Esophagus squamous epithelium (tissue), 4 donors: ENCODE measurements at regions not wholly inside any gene's neighbourhood (a gene's known extent, or its start where the extent isn't known, plus 50 kb on each side); places are given as distances from the start of the nearest gene placed in this dataset.

Source experiments
- POLR2A ChIP-seq, 4 donors: fragments of 450-650 bp; IDR thresholded peaks; one replicate each; pipeline ENCODE4 v1.6.1; 2017; ENCODE audit warnings: antibody characterized with exemption in 4 of 4, mild to moderate bottlenecking in 4 of 4, moderate library complexity in 3 of 4
- TF ChIP-seq, protein P1 (sequence below), 6 experiments: fragments of 450-650 bp in 4 of 6; fragments of 200-600 bp in 2 of 6; sonication (generic) in 2 of 6; IDR thresholded peaks; one replicate each; pipeline ENCODE4 v1.5.1; 2016 to 2019; ENCODE audit warnings: antibody characterized with exemption in 6 of 6, mild to moderate bottlenecking in 4 of 6, moderate library complexity in 4 of 6

DNA sequence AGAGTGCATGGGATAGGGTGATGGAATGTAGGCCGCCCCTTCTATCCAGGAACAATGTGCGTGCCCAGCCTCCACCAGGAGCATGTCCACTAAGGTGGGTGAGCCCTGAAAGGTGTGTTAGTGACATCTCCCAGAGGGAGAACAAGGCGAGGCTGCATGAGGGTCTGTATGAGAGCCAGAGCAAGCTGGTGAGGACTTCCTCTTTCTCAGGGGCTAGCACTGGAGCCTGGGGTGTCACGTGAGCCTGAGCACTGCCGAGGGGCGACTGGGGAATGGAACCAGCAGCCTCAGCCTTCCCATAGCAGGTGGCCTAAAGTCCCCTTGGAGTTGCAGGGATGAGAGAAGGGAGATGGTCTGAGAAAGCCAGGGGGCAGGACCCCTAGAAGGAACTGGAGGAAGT, 156.3 kb upstream of the COBL start:
- TF ChIP-seq, protein P1, sequence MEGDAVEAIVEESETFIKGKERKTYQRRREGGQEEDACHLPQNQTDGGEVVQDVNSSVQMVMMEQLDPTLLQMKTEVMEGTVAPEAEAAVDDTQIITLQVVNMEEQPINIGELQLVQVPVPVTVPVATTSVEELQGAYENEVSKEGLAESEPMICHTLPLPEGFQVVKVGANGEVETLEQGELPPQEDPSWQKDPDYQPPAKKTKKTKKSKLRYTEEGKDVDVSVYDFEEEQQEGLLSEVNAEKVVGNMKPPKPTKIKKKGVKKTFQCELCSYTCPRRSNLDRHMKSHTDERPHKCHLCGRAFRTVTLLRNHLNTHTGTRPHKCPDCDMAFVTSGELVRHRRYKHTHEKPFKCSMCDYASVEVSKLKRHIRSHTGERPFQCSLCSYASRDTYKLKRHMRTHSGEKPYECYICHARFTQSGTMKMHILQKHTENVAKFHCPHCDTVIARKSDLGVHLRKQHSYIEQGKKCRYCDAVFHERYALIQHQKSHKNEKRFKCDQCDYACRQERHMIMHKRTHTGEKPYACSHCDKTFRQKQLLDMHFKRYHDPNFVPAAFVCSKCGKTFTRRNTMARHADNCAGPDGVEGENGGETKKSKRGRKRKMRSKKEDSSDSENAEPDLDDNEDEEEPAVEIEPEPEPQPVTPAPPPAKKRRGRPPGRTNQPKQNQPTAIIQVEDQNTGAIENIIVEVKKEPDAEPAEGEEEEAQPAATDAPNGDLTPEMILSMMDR (IDR thresholded peaks at IDR 0.05): no peak
- TF ChIP-seq POLR2A (IDR thresholded peaks at IDR 0.05): no peak
